CD14-positive monocyte (primary cell): ENCODE measurements at regions not wholly inside any gene's neighbourhood (a gene's known extent, or its start where the extent isn't known, plus 50 kb on each side); places are given as distances from the start of the nearest gene placed in this dataset.

Source experiments
- DNase-seq, 3 donors: peaks; one replicate each; pipeline ENCODE4 v3.0.0-alpha.2; 2011 to 2022
- H2AFZ ChIP-seq: 2 replicates; pipeline ENCODE4 v1.6.0; 2012; ENCODE audit warnings: mild to moderate bottlenecking, low read depth, low read length, inconsistent platforms; ENCODE audit not compliant: insufficient read depth, poor library complexity, severe bottlenecking
- H3K27ac ChIP-seq, 2 donors: 1 replicate in 1 of 2; 2 replicates in 1 of 2; pipeline ENCODE4 v1.5.1; 2012 to 2013; ENCODE audit warnings: low read length in 2 of 2, control low read depth in 1 of 2, inconsistent platforms in 1 of 2, low read depth in 1 of 2, mild to moderate bottlenecking in 1 of 2
- H3K27me3 ChIP-seq, 2 donors: one replicate each; pipeline versions ENCODE4 v1.6.0 to v1.6.1; 2011 to 2013; ENCODE audit warnings: low read length in 2 of 2; ENCODE audit not compliant: control insufficient read depth in 2 of 2, insufficient read depth in 2 of 2
- H3K36me3 ChIP-seq, 2 donors: replicated peaks in 1 of 2; 1 replicate in 1 of 2; 2 replicates in 1 of 2; pipeline versions ENCODE4 v1.5.1 to v1.6.1; 2012 to 2013; ENCODE audit warnings: low read length in 2 of 2, control low read depth in 1 of 2, inconsistent platforms in 1 of 2, mild to moderate bottlenecking in 1 of 2; ENCODE audit not compliant: insufficient read depth in 2 of 2, control insufficient read depth in 1 of 2
- H3K4me1 ChIP-seq, 2 donors: 1 replicate in 1 of 2; 2 replicates in 1 of 2; pipeline versions ENCODE4 v1.5.1 to v1.6.1; 2012 to 2013; ENCODE audit warnings: low read length in 2 of 2, control low read depth in 1 of 2, inconsistent platforms in 1 of 2, mild to moderate bottlenecking in 1 of 2, moderate library complexity in 1 of 2; ENCODE audit not compliant: insufficient read depth in 2 of 2, control insufficient read depth in 1 of 2
- H3K4me2 ChIP-seq: replicated peaks from 2 replicates; pipeline ENCODE3; 2012; ENCODE audit warnings: low read length, moderate library complexity, mild to moderate bottlenecking; ENCODE audit not compliant: poor library complexity, severe bottlenecking; ENCODE audit errors: extremely low read depth
- H3K4me3 ChIP-seq, 3 experiments: fragments of 200-600 bp in 1 of 3; sonication (generic) in 1 of 3; replicated peaks in 1 of 3; 1 replicate in 2 of 3; 2 replicates in 1 of 3; pipeline ENCODE4 v1.5.1; 2011 to 2013; ENCODE audit warnings: low read length in 3 of 3, mild to moderate bottlenecking in 3 of 3, control low read depth in 2 of 3, low read depth in 2 of 3, inconsistent platforms in 1 of 3, moderate library complexity in 1 of 3
- H3K79me2 ChIP-seq: 2 replicates; pipeline ENCODE4 v1.6.0; 2012; ENCODE audit warnings: mild to moderate bottlenecking, control low read depth, inconsistent platforms, low read length, moderate library complexity; ENCODE audit not compliant: insufficient read depth
- H3K9ac ChIP-seq: 2 replicates; pipeline ENCODE4 v1.6.0; 2017; ENCODE audit warnings: low read length, mild to moderate bottlenecking; ENCODE audit not compliant: insufficient read depth, poor library complexity, severe bottlenecking
- H3K9me3 ChIP-seq, 2 donors: replicated peaks in 1 of 2; 1 replicate in 1 of 2; 2 replicates in 1 of 2; pipeline versions ENCODE4 v1.5.1 to v1.6.1; 2012 to 2013; ENCODE audit warnings: low read length in 2 of 2, control low read depth in 1 of 2; ENCODE audit not compliant: control insufficient read depth in 1 of 2, insufficient read depth in 1 of 2
- H4K20me1 ChIP-seq: 2 replicates; pipeline ENCODE4 v1.6.0; 2012; ENCODE audit warnings: mild to moderate bottlenecking, low read length, control low read depth, moderate library complexity; ENCODE audit not compliant: insufficient read depth
- H3K27ac Mint-ChIP-seq, 7 donors: one replicate each; pipeline ENCODE4 v1.8.0; 2020; ENCODE audit warnings: mild to moderate bottlenecking in 7 of 7, mixed read lengths in 7 of 7, moderate library complexity in 6 of 7, inconsistent platforms in 2 of 7
- H3K27me3 Mint-ChIP-seq, 3 donors: one replicate each; pipeline ENCODE4 v1.8.0; 2021 to 2022; ENCODE audit warnings: low read depth in 3 of 3, mild to moderate bottlenecking in 3 of 3, mixed read lengths in 3 of 3, moderate library complexity in 3 of 3, inconsistent platforms in 1 of 3
- H3K36me3 Mint-ChIP-seq, 2 donors: one replicate each; pipeline ENCODE4 v1.8.0; 2020; ENCODE audit warnings: mixed read lengths in 2 of 2, inconsistent platforms in 1 of 2, mild to moderate bottlenecking in 1 of 2
- H3K4me1 Mint-ChIP-seq: one replicate; pipeline ENCODE4 v1.8.0; 2020; ENCODE audit warnings: mild to moderate bottlenecking, mixed read lengths
- H3K4me3 Mint-ChIP-seq, 2 donors: one replicate each; pipeline ENCODE4 v1.8.0; 2020; ENCODE audit warnings: mild to moderate bottlenecking in 2 of 2, mixed read lengths in 2 of 2, moderate library complexity in 1 of 2
- H3K9me3 Mint-ChIP-seq, 7 donors: one replicate each; pipeline ENCODE4 v1.8.0; 2020 to 2022; ENCODE audit warnings: mixed read lengths in 7 of 7, mild to moderate bottlenecking in 6 of 7, moderate library complexity in 6 of 7, inconsistent platforms in 2 of 7
- WGBS: methylation state at CpG from one replicate; pipeline ENCODE4 v1.1.5; 2013; ENCODE audit warnings: missing lambda C conversion rate; ENCODE audit not compliant: insufficient coverage; 5-methylcytosine and 5-hydroxymethylcytosine counted together
- intact Hi-C, 2 donors: fragments of 100-400 bp; cut with micrococcal nuclease; formaldehyde crosslinking; loops; one replicate each; pipeline versions ENCODE4 v1.15.0 to v1.15.1; 2023
- TF ChIP-seq, protein P1 (sequence below): fragments of 200-600 bp; IDR thresholded peaks from one replicate; pipeline ENCODE4 v1.8.0; 2022; ENCODE audit warnings: antibody characterized with exemption, mild to moderate bottlenecking

DNA sequence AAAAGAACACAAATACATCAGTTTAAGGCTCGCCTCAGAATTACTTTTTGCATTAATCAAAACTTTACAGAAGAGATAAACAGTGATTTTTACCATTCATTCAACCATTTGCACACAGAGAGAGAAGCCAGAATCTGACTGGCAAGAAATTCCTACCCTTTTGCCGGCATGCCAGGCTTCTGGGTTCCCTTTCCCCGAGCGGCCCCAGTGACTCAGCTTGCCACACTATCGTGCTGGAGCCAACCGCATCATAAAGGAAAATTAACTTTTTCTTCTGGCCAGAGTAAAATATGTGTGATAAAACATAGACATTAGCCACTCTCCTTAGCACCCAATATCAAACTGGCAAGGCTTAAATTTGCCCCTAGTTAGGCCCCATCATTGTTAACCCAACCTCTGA lies 61.8 kb upstream of the IKZF2 start:
- peaks cover 0 to 7% (median 0%) of the 10 kb centered on the region in 7 donors for H3K9me3 Mint-ChIP-seq
- H3K4me3 Mint-ChIP-seq, result no peak overlapping the region
- Histone ChIP-seq H2AFZ (no peak overlapping the region), H3K9ac (no peak overlapping the region), H3K27me3 (no peaks in the 10 kb centered on the region), H3K4me2 (no peak overlapping the region), H4K20me1 (no peaks in the 10 kb centered on the region), H3K27ac (no peak overlapping the region), H3K36me3 (no peaks in the 10 kb centered on the region), H3K4me3 (no peak overlapping the region), H3K4me1 (no peaks in the 10 kb centered on the region), H3K9me3 (peaks cover 0 to 5% of the 10 kb centered on the region in 2 donors), H3K79me2 (no peaks in the 10 kb centered on the region)
- H3K36me3 Mint-ChIP-seq, result no peaks in the 10 kb centered on the region
- whole genome bisulfite sequencing, result 100% methylated on average over 1 of the region's 6 CpGs
- DNase-seq, result no peak
- TF ChIP-seq, protein P1, sequence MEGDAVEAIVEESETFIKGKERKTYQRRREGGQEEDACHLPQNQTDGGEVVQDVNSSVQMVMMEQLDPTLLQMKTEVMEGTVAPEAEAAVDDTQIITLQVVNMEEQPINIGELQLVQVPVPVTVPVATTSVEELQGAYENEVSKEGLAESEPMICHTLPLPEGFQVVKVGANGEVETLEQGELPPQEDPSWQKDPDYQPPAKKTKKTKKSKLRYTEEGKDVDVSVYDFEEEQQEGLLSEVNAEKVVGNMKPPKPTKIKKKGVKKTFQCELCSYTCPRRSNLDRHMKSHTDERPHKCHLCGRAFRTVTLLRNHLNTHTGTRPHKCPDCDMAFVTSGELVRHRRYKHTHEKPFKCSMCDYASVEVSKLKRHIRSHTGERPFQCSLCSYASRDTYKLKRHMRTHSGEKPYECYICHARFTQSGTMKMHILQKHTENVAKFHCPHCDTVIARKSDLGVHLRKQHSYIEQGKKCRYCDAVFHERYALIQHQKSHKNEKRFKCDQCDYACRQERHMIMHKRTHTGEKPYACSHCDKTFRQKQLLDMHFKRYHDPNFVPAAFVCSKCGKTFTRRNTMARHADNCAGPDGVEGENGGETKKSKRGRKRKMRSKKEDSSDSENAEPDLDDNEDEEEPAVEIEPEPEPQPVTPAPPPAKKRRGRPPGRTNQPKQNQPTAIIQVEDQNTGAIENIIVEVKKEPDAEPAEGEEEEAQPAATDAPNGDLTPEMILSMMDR, result no peak
- no peaks in the 10 kb centered on the region for H3K27me3 Mint-ChIP-seq
- intact Hi-C loops, result no loop called here
- no peaks in the 10 kb centered on the region for H3K4me1 Mint-ChIP-seq
- H3K27ac Mint-ChIP-seq, result no peak overlapping the region

DNA sequence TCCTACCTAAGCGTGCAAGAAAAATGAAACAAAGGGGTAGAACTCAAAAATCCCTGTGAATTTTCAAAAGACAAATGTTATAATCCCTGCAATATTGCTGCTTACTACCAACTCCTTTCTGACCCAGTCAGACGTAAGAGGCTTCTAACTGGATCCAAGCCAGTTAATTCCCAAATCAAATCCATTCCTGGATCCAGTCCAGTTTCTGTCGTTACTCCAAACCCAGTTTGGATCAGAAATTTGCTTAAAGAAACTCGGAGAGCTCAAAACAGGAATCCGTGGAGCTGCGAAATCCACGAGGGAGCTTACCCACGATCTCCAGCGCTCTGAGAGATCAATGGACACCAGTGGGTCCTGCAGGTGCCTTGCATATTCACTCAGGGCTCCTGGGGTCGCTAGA lies 62.8 kb upstream of the IKZF2 start:
- Mint-ChIP-seq H3K36me3 (no peaks in the 10 kb centered on the region), H3K4me3 (no peak overlapping the region), H3K27ac (no peak overlapping the region), H3K4me1 (no peaks in the 10 kb centered on the region), H3K9me3 (peaks cover 0 to 7% (median 0%) of the 10 kb centered on the region in 7 donors), H3K27me3 (no peaks in the 10 kb centered on the region)
- intact Hi-C loops, result no loop called here
- Histone ChIP-seq H3K36me3 (no peaks in the 10 kb centered on the region), H2AFZ (no peak overlapping the region), H3K4me1 (no peaks in the 10 kb centered on the region), H3K79me2 (no peaks in the 10 kb centered on the region), H3K27me3 (no peaks in the 10 kb centered on the region), H3K27ac (no peak overlapping the region), H3K4me2 (no peak overlapping the region), H3K9me3 (peaks cover 0 to 5% of the 10 kb centered on the region in 2 donors), H3K9ac (no peak overlapping the region), H3K4me3 (no peak overlapping the region), H4K20me1 (no peaks in the 10 kb centered on the region)
- TF ChIP-seq, protein P1, result no peak
- no peak for DNase-seq
- 92% methylated on average over 8 of the region's 10 CpGs for WGBS
